ENCODE measurements at regions not wholly inside any gene's neighbourhood (a gene's known extent, or its start where the extent isn't known, plus 50 kb on each side); places are given as distances from the start of the nearest gene placed in this dataset.

DNA sequence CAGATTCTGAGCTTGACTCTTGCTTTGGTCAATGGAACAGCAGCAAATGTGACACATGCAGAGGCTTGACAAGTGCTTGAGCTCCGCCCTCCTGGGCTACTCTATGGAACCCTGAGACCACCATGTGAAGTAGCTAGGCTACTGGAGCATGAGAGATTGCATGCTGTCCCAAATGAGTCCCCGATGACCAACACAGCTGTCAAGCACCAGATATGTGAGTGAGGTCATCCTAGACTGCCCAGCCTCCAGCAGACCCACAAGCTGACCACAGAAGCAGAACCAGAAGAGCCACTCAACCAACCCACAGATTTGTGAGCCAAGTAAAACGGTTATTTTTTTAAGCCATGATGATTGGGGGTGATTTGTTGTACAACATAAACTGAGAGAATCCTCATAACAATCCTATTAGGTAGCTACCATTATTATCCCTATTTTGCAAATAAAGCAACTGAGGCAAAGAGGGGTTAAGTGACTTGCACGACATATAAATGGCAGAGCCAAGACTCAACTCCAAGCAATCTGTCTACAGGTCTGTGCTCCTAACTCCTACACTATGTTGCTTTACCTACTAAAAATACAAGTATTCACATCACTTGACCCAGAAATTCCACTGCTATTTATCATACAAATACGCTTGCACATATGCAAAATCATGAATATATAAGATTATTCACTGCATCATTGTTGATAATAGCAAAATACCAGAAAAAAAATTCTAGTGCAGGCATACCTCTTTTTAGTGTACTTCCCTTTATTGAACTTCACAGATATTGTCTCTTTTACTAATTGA is 136.2 kb downstream of the NDUFA12 start:
- no peak overlapping the region for H3K4me3 ChIP-seq
- H3K9me3 ChIP-seq: no peaks in the 10 kb centered on the region
- H3K4me1 ChIP-seq: peaks cover 3% of the 10 kb centered on the region
- WGBS: 86% methylated on average over 5 of the region's 5 CpGs
- H3K27me3 ChIP-seq: peaks cover 25% of the 10 kb centered on the region
- TF ChIP-seq POLR2A (IDR thresholded peaks at IDR 0.05): no peak
- TF ChIP-seq, protein P1, sequence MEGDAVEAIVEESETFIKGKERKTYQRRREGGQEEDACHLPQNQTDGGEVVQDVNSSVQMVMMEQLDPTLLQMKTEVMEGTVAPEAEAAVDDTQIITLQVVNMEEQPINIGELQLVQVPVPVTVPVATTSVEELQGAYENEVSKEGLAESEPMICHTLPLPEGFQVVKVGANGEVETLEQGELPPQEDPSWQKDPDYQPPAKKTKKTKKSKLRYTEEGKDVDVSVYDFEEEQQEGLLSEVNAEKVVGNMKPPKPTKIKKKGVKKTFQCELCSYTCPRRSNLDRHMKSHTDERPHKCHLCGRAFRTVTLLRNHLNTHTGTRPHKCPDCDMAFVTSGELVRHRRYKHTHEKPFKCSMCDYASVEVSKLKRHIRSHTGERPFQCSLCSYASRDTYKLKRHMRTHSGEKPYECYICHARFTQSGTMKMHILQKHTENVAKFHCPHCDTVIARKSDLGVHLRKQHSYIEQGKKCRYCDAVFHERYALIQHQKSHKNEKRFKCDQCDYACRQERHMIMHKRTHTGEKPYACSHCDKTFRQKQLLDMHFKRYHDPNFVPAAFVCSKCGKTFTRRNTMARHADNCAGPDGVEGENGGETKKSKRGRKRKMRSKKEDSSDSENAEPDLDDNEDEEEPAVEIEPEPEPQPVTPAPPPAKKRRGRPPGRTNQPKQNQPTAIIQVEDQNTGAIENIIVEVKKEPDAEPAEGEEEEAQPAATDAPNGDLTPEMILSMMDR (IDR thresholded peaks at IDR 0.05): no peak
- TF ChIP-seq EP300 (IDR thresholded peaks at IDR 0.05): no peak
- TF ChIP-seq POLR2AphosphoS5 (IDR thresholded peaks at IDR 0.05): no peak
- DNase-seq (ENCODE audit: low spot score in 2 of 2): no peak
- no peaks in the 10 kb centered on the region for H3K36me3 ChIP-seq
- no peak overlapping the region for H3K27ac ChIP-seq

DNA sequence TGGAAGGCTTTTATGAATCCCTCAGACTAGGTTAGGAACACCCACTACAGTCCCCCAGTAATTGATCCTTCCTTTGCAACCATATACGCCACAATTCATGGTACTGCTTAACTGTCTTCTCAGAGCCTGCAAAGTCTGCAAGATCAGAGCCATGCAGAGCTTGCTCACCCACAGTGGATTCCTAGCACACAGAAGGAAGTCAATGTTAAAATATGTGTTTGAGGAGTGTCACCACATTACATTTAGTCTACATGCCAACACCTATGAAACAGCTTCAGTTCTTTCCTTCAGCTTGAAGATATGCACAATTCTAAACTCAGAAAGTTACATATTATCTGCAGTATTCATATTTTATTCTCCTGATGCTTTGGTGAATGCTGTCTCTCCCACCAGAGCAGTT is 138.5 kb downstream of the NDUFA12 start:
- Histone ChIP-seq H3K27ac (no peak overlapping the region), H3K4me3 (no peak overlapping the region), H3K9me3 (no peaks in the 10 kb centered on the region), H3K36me3 (no peaks in the 10 kb centered on the region), H3K27me3 (peaks cover 7% of the 10 kb centered on the region), H3K4me1 (no peaks in the 10 kb centered on the region)
- 92% methylated on average over 1 of the region's 1 CpG for WGBS
- TF ChIP-seq POLR2AphosphoS5 (IDR thresholded peaks at IDR 0.05): no peak
- TF ChIP-seq, protein P1 (IDR thresholded peaks at IDR 0.05): no peak
- no peak for DNase-seq (ENCODE audit: low spot score in 2 of 2)

DNA sequence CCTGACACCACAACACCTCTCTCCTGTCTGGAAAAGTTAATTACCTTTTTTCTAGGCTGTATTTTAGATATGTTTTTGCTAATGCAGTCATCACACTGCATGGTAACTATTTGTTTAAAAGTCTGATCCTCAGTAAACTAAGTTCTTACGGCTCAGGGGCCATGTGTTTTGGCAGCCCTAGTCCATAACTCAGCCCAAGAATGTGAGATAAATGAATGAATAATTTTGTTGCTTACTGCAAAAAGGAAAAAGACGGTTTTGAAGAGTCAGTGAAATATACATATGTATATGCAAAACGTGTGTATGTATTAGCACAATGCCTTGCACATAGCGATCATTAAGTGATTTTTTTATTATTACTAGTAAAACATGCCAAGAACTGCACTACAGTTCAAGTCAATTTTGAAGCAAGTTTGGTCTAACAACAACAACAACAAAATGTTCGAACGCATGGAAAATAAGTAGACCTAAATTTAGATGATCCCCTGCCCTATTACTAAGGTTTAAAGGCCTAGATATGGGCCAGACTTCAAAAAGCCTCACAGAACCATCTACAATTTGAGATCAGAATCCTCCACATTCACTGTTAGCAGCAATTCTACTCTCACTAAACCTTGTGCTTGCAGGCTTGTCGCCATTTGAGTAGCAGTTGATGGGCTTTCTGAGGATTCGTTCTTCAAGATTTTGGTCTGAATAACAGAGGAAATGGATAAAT is 140.0 kb downstream of the NDUFA12 start:
- H3K9me3 ChIP-seq: no peaks in the 10 kb centered on the region
- no peak overlapping the region for H3K27ac ChIP-seq
- DNase-seq (ENCODE audit: low spot score in 2 of 2): no peak
- TF ChIP-seq POLR2A (IDR thresholded peaks at IDR 0.05) (no peak), POLR2AphosphoS5 (IDR thresholded peaks at IDR 0.05) (no peak), EP300 (IDR thresholded peaks at IDR 0.05) (no peak)
- TF ChIP-seq, protein P1 (IDR thresholded peaks at IDR 0.05): no peak
- H3K4me1 ChIP-seq: no peaks in the 10 kb centered on the region
- no peaks in the 10 kb centered on the region for H3K27me3 ChIP-seq
- H3K4me3 ChIP-seq: no peak overlapping the region
- no peaks in the 10 kb centered on the region for H3K36me3 ChIP-seq
- 73% methylated on average over 8 of the region's 8 CpGs for WGBS

DNA sequence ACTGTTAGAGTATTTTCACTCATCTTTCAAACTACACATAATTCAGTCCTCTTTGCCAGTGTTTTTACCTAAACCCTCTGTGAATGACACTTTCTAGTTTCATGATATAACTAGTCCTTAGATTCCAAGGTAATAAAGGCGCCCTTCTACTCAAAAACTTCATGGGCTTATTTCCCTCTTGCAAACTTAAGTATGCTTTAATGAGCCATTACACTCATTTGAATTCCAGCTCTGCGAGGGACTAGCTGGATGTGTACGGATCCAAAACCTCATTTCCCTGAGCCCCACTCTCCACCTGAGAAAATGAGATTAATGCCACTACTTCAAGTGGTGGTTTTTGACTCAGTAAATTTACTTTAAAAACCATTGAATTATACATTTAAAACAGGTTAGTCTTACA is 141.1 kb downstream of the NDUFA12 start:
- WGBS: 94% methylated on average over 3 of the region's 3 CpGs
- Histone ChIP-seq H3K36me3 (no peaks in the 10 kb centered on the region), H3K4me3 (no peak overlapping the region), H3K27ac (no peak overlapping the region), H3K4me1 (no peaks in the 10 kb centered on the region), H3K9me3 (no peaks in the 10 kb centered on the region), H3K27me3 (no peaks in the 10 kb centered on the region)
- TF ChIP-seq POLR2AphosphoS5 (IDR thresholded peaks at IDR 0.05): no peak
- TF ChIP-seq POLR2A (IDR thresholded peaks at IDR 0.05): no peak
- TF ChIP-seq, protein P1 (IDR thresholded peaks at IDR 0.05): no peak
- no peak for DNase-seq (ENCODE audit: low spot score in 2 of 2)

DNA sequence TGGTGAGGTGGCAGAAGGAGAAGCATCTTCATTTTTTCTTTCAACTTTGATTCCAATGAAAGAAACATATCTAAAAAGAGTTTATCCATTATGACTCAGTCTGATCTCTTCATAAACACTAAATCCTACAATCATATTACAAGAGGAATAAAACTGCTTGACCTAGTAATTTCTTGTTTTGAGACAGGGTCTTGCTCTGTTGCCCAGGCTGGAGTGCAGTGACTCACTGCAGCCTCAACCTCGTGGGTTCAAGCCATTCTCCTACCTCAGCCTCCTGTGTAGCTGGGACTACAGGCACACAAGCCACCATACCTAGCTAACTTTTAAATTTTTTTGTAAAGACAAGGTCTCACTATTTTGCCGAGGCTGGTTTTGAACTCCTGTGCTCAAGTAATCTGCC is 147.2 kb downstream of the NDUFA12 start:
- no peak overlapping the region for H3K4me3 ChIP-seq
- WGBS: 57% methylated on average over 2 of the region's 2 CpGs
- no peaks in the 10 kb centered on the region for H3K4me1 ChIP-seq
- DNase-seq (ENCODE audit: low spot score in 2 of 2): no peak
- H3K27me3 ChIP-seq: no peaks in the 10 kb centered on the region
- no peaks in the 10 kb centered on the region for H3K36me3 ChIP-seq
- TF ChIP-seq POLR2A (IDR thresholded peaks at IDR 0.05) (no peak), EP300 (IDR thresholded peaks at IDR 0.05) (no peak), POLR2AphosphoS5 (IDR thresholded peaks at IDR 0.05) (no peak)
- TF ChIP-seq, protein P1 (IDR thresholded peaks at IDR 0.05): no peak
- H3K27ac ChIP-seq: no peak overlapping the region
- H3K9me3 ChIP-seq: no peaks in the 10 kb centered on the region

All from suprapubic skin (tissue), 4 donors.